Neural cell (in vitro differentiated cells): ENCODE measurements at regions not wholly inside any gene's neighbourhood (a gene's known extent, or its start where the extent isn't known, plus 50 kb on each side); places are given as distances from the start of the nearest gene placed in this dataset.
"Not testable (repeated sequence)": the region's sequence is repeated elsewhere in the genome, so short reads cannot be mapped to it uniquely, and the experiment has no call there.

Experiments used
- H2AFZ ChIP-seq: fragments of 200-600, 300-800 bp; sonication (generic), shearing (Covaris generic); 2 replicates; pipeline ENCODE4 v1.6.0; 2014; ENCODE audit warnings: low read depth, mild to moderate bottlenecking, antibody characterized with exemption, low read length, moderate library complexity
- H3F3A ChIP-seq: fragments of 200-600 bp; shearing (Covaris generic); 2 replicates; pipeline ENCODE4 v1.6.1; 2016; ENCODE audit warnings: mild to moderate bottlenecking, moderate library complexity, mixed read lengths, antibody characterized with exemption, low read length; ENCODE audit not compliant: insufficient read depth, poor library complexity, severe bottlenecking
- H3K27ac ChIP-seq: fragments of 200-600, 300-800 bp; sonication (generic), shearing (Covaris generic); 2 replicates; pipeline ENCODE4 v1.5.1; 2014; ENCODE audit warnings: mild to moderate bottlenecking, low read length, moderate library complexity
- H3K27me3 ChIP-seq: fragments of 300-800, 200-600 bp; sonication (generic), shearing (Covaris generic); 2 replicates; pipeline ENCODE4 v1.6.0; 2014; ENCODE audit warnings: mild to moderate bottlenecking, low read depth, low read length, moderate library complexity; ENCODE audit not compliant: insufficient read depth
- H3K36me3 ChIP-seq: fragments of 300-800, 200-600 bp; sonication (generic), shearing (Covaris generic); 2 replicates; pipeline ENCODE4 v1.5.1; 2014; ENCODE audit warnings: mild to moderate bottlenecking, antibody characterized with exemption, low read length, moderate library complexity; ENCODE audit not compliant: insufficient read depth
- H3K4me2 ChIP-seq: fragments of 300-800, 200-600 bp; sonication (generic), shearing (Covaris generic); 2 replicates; pipeline ENCODE4 v1.6.0; 2014; ENCODE audit warnings: mild to moderate bottlenecking, low read length
- H3K4me3 ChIP-seq: fragments of 300-800, 200-600 bp; sonication (generic), shearing (Covaris generic); 2 replicates; pipeline ENCODE4 v1.5.1; 2014; ENCODE audit warnings: mild to moderate bottlenecking, low read length, moderate library complexity
- H3K79me2 ChIP-seq: fragments of 200-600 bp; shearing (Covaris generic); replicated peaks from 2 replicates; pipeline ENCODE4 v1.6.0; 2014; ENCODE audit warnings: mild to moderate bottlenecking, low read length, moderate library complexity; ENCODE audit not compliant: insufficient read depth
- H3K9ac ChIP-seq: fragments of 300-800, 200-600 bp; sonication (generic), shearing (Covaris generic); 2 replicates; pipeline ENCODE4 v1.6.1; 2016; ENCODE audit warnings: mild to moderate bottlenecking, low read length, mixed read lengths
- H3K9me2 ChIP-seq: fragments of 200-600 bp; shearing (Covaris generic); 2 replicates; pipeline ENCODE4 v1.6.1; 2016; ENCODE audit warnings: mild to moderate bottlenecking, low read length, mixed read lengths; ENCODE audit not compliant: insufficient read depth
- H3K9me3 ChIP-seq: fragments of 200-600, 300-800 bp; sonication (generic), shearing (Covaris generic); 2 replicates; pipeline ENCODE4 v1.6.1; 2016; ENCODE audit warnings: mild to moderate bottlenecking, mixed run types, low read length, moderate library complexity, mixed read lengths
- H4K20me1 ChIP-seq: fragments of 200-600 bp; shearing (Covaris generic); 2 replicates; pipeline ENCODE4 v1.6.1; 2016; ENCODE audit warnings: mild to moderate bottlenecking, mixed run types; ENCODE audit not compliant: insufficient read depth
- EP300 ChIP-seq: fragments of 450-650 bp; conservative IDR thresholded peaks from 2 replicates; pipeline ENCODE4 v1.6.1; 2014; ENCODE audit warnings: antibody characterized with exemption, mild to moderate bottlenecking, moderate library complexity; ENCODE audit not compliant: poor library complexity, severe bottlenecking
- EZH2 ChIP-seq: fragments of 200-600, 300-800 bp; shearing (Covaris generic), sonication (generic); IDR thresholded peaks from 2 replicates; pipeline ENCODE4 v1.6.1; 2014; ENCODE audit warnings: antibody characterized with exemption, low read length, borderline replicate concordance, mild to moderate bottlenecking; ENCODE audit not compliant: insufficient read depth, poor library complexity, severe bottlenecking
- MXI1 ChIP-seq: fragments of 450-650 bp; conservative IDR thresholded peaks from 2 replicates; pipeline ENCODE4 v1.6.1; 2014; ENCODE audit warnings: antibody characterized with exemption, mild to moderate bottlenecking; ENCODE audit not compliant: poor library complexity, severe bottlenecking
- POLR2AphosphoS5 ChIP-seq: IDR thresholded peaks from 2 replicates; pipeline ENCODE4 v1.6.1; 2012
- RAD21 ChIP-seq: fragments of 450-650 bp; conservative IDR thresholded peaks from 2 replicates; pipeline ENCODE4 v1.6.1; 2014; ENCODE audit warnings: antibody characterized with exemption, mild to moderate bottlenecking, moderate library complexity
- SMC3 ChIP-seq: fragments of 450-650 bp; conservative IDR thresholded peaks from 2 replicates; pipeline ENCODE4 v1.6.1; 2014; ENCODE audit warnings: antibody characterized with exemption, mild to moderate bottlenecking, moderate library complexity; ENCODE audit not compliant: poor library complexity
- TAF1 ChIP-seq: IDR thresholded peaks from 2 replicates; pipeline ENCODE4 v1.6.1; 2012; ENCODE audit warnings: low read depth
- TF ChIP-seq, protein P1 (sequence below): IDR thresholded peaks from 2 replicates; pipeline ENCODE4 v1.6.1; 2012; ENCODE audit warnings: borderline replicate concordance
- TF ChIP-seq, protein P2 (sequence below): fragments of 450-650 bp; IDR thresholded peaks from 2 replicates; pipeline ENCODE4 v1.5.1; 2014; ENCODE audit warnings: antibody characterized with exemption, mild to moderate bottlenecking, moderate library complexity; ENCODE audit not compliant: poor library complexity, severe bottlenecking

DNA sequence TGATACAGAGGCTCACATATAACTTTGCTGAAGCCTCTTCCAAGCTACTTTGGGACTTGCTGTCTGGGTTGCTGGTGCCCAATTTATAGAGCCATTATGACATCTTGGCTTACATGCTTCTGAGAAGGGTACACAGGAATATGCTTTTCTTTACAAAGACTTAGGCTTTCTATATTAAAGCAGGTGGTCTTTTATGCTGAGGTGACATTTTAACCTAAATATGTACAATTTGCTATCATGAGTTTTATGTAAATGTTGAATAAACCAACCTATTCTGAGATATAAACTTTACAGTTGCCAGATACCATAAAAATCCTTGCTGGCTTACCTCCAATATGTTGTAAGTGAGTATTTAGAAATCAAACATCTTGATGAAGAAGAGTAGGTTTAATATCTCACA lies 509.2 kb upstream of the CHD1 start:
- no peaks in the 10 kb centered on the region for H3K27me3 ChIP-seq
- no peaks in the 10 kb centered on the region for H3K9me3 ChIP-seq
- H3K9me2 ChIP-seq, result no peaks in the 10 kb centered on the region
- no peaks in the 10 kb centered on the region for H3F3A ChIP-seq
- no peak overlapping the region for H3K4me3 ChIP-seq
- H3K27ac ChIP-seq, result no peak overlapping the region
- no peak for TF ChIP-seq TAF1
- TF ChIP-seq SMC3, result no peak
- no peak for TF ChIP-seq RAD21
- no peak for TF ChIP-seq MXI1
- TF ChIP-seq, protein P1, sequence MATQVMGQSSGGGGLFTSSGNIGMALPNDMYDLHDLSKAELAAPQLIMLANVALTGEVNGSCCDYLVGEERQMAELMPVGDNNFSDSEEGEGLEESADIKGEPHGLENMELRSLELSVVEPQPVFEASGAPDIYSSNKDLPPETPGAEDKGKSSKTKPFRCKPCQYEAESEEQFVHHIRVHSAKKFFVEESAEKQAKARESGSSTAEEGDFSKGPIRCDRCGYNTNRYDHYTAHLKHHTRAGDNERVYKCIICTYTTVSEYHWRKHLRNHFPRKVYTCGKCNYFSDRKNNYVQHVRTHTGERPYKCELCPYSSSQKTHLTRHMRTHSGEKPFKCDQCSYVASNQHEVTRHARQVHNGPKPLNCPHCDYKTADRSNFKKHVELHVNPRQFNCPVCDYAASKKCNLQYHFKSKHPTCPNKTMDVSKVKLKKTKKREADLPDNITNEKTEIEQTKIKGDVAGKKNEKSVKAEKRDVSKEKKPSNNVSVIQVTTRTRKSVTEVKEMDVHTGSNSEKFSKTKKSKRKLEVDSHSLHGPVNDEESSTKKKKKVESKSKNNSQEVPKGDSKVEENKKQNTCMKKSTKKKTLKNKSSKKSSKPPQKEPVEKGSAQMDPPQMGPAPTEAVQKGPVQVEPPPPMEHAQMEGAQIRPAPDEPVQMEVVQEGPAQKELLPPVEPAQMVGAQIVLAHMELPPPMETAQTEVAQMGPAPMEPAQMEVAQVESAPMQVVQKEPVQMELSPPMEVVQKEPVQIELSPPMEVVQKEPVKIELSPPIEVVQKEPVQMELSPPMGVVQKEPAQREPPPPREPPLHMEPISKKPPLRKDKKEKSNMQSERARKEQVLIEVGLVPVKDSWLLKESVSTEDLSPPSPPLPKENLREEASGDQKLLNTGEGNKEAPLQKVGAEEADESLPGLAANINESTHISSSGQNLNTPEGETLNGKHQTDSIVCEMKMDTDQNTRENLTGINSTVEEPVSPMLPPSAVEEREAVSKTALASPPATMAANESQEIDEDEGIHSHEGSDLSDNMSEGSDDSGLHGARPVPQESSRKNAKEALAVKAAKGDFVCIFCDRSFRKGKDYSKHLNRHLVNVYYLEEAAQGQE, result no peak
- TF ChIP-seq EZH2, result no peak
- no peak for TF ChIP-seq EP300
- TF ChIP-seq, protein P2, sequence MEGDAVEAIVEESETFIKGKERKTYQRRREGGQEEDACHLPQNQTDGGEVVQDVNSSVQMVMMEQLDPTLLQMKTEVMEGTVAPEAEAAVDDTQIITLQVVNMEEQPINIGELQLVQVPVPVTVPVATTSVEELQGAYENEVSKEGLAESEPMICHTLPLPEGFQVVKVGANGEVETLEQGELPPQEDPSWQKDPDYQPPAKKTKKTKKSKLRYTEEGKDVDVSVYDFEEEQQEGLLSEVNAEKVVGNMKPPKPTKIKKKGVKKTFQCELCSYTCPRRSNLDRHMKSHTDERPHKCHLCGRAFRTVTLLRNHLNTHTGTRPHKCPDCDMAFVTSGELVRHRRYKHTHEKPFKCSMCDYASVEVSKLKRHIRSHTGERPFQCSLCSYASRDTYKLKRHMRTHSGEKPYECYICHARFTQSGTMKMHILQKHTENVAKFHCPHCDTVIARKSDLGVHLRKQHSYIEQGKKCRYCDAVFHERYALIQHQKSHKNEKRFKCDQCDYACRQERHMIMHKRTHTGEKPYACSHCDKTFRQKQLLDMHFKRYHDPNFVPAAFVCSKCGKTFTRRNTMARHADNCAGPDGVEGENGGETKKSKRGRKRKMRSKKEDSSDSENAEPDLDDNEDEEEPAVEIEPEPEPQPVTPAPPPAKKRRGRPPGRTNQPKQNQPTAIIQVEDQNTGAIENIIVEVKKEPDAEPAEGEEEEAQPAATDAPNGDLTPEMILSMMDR, result no peak
- TF ChIP-seq POLR2AphosphoS5, result no peak
- no peak overlapping the region for H3K4me2 ChIP-seq
- no peaks in the 10 kb centered on the region for H4K20me1 ChIP-seq
- no peak overlapping the region for H3K9ac ChIP-seq
- no peaks in the 10 kb centered on the region for H3K79me2 ChIP-seq
- no peaks in the 10 kb centered on the region for H3K36me3 ChIP-seq
- H2AFZ ChIP-seq, result no peak overlapping the region

DNA sequence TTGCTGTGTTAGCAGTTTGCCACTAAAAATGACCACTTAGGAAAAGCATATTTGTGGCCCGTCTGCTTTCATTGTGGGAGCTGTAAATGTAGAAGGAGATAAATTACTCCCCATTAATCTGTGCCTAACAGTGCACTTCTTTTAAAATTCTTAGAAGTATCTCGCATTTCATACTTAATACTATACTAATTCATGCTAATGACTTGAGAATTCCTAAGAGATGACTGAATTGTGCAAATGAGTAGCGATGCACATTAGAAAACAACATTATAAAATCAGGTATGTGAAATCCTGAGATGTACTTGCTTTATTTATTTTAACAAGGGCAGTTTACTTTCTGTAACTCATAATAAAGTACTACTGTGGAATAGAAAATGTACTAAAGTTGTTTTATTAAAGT lies 494.6 kb upstream of the CHD1 start:
- not testable (repeated sequence) for H3K27ac ChIP-seq, H4K20me1 ChIP-seq, H3K9me3 ChIP-seq, H3K79me2 ChIP-seq, H3K27me3 ChIP-seq, H3K9ac ChIP-seq, H3K36me3 ChIP-seq, H3K4me2 ChIP-seq, H3F3A ChIP-seq, H2AFZ ChIP-seq, H3K4me3 ChIP-seq, H3K9me2 ChIP-seq

DNA sequence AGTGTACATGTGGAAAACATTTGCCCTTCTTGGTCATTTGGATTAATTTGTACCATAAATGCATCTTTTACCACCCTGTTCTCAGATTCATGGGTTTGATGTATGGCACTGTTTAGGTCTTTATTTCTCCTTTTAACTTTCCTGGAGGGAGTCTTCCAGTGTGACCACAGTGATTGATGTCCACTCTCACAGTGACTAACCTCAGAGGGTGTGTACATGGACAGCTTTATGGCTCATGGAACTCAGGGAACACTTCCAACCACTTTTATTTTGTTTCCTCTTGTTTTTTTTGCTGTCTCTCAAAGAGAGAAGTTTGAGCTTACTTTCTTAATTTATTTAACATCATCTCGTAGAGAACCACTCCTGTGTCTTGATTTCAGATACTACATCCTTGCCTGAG lies 489.8 kb upstream of the CHD1 start:
- not testable (repeated sequence) for H3K36me3 ChIP-seq, H3K79me2 ChIP-seq, H3K27me3 ChIP-seq, H3K9me3 ChIP-seq, H3K4me3 ChIP-seq, H3F3A ChIP-seq, H2AFZ ChIP-seq, H3K9me2 ChIP-seq, H4K20me1 ChIP-seq, H3K27ac ChIP-seq, H3K4me2 ChIP-seq, H3K9ac ChIP-seq

DNA sequence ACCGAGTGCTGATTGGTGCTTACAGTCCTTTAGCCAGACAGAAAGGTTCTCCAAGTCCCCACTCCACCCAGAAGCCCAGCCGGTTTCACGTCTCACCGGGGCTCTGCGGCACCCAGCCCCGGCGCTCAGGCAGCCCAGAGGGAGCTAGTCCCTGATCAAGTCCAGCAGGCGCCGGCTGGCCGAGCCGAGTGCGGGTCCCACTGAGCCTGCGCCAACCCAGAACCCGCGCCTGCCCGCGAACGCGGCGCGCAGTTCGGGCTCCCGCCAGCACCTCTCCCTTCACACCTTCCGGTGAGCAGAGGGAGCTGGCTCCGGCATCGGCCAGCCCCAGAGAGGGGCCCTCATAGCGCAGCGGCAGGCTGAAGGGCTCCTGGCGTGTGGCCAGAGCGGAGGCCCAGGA lies 481.6 kb upstream of the CHD1 start:
- not testable (repeated sequence) for H3K27me3 ChIP-seq, H3K36me3 ChIP-seq, H3K9me3 ChIP-seq, H4K20me1 ChIP-seq, H3K4me3 ChIP-seq, H2AFZ ChIP-seq, H3K9me2 ChIP-seq, H3F3A ChIP-seq, H3K79me2 ChIP-seq, H3K9ac ChIP-seq, H3K27ac ChIP-seq, H3K4me2 ChIP-seq

DNA sequence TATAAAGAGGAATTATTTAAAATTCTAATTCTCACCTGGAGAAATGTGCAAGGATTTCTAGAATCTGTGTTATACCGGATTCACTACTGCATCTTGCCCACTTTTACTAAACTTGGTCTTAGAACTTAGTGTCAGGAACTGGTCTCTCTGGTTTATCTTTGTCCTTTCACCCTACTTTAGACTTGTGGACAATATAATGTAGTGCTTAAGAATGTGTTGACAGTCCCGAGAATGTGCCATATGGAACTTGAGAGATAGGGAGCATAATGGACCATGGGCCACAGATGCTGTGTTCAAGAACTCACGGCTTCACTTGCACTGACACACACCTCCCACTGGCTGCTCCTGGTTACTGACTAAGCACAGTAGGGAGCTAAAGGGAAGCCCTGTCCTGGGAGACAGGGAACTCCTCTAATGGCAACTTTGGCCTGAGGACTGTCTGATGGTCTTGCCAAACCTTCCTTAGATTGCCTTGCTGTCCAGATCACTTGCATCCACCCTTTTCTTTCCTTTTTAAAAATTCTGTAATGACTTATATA lies 476.0 kb upstream of the CHD1 start:
- H3K9me3 ChIP-seq, H3K9ac ChIP-seq, H3K27ac ChIP-seq, H3K36me3 ChIP-seq, H3K4me2 ChIP-seq, H3F3A ChIP-seq, H3K79me2 ChIP-seq, H4K20me1 ChIP-seq, H3K4me3 ChIP-seq, H3K27me3 ChIP-seq, H2AFZ ChIP-seq, H3K9me2 ChIP-seq: not testable (repeated sequence)
